ENCODE measurements at regions not wholly inside any gene's neighbourhood (a gene's known extent, or its start where the extent isn't known, plus 50 kb on each side); places are given as distances from the start of the nearest gene placed in this dataset.

DNA sequence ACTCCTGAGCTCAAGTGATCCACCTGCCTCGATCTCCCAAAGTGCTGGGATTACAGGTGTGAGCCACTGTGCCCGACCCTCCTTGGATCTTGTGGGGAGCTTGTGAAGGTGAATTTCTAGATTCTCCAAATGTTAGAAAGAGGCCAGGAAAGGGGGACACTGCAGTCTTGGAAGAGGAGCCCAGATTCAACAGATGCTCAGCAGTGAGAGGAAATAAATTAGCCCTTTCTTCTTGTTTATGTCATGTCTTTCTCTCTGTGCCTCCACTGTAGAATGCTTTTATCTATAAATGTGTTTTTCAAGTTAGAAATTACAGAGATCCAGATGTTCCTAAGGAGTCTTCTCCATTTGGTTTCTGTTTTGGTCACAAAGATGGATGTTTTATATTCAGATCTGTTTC, 346.6 kb upstream of the KAZN start:
- TF ChIP-seq, protein P1, sequence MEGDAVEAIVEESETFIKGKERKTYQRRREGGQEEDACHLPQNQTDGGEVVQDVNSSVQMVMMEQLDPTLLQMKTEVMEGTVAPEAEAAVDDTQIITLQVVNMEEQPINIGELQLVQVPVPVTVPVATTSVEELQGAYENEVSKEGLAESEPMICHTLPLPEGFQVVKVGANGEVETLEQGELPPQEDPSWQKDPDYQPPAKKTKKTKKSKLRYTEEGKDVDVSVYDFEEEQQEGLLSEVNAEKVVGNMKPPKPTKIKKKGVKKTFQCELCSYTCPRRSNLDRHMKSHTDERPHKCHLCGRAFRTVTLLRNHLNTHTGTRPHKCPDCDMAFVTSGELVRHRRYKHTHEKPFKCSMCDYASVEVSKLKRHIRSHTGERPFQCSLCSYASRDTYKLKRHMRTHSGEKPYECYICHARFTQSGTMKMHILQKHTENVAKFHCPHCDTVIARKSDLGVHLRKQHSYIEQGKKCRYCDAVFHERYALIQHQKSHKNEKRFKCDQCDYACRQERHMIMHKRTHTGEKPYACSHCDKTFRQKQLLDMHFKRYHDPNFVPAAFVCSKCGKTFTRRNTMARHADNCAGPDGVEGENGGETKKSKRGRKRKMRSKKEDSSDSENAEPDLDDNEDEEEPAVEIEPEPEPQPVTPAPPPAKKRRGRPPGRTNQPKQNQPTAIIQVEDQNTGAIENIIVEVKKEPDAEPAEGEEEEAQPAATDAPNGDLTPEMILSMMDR (conservative IDR thresholded peaks at IDR 0.05): no peak
- no peak for TF ChIP-seq EZH2 (IDR thresholded peaks at IDR 0.05; ENCODE audit: low read depth)

Data from PC-9 (cell line).